Cardiac fibroblast (primary cell): ENCODE measurements at regions not wholly inside any gene's neighbourhood (a gene's known extent, or its start where the extent isn't known, plus 50 kb on each side); places are given as distances from the start of the nearest gene placed in this dataset.
A peak's percentile ranks its signal among the peaks of the same experiment; 100 is the strongest.

Experiments
- DNase-seq, 2 donors: peaks; one replicate each; pipeline versions ENCODE4 v3.0.0 to v3.0.0-alpha.2; 2010; ENCODE audit warnings: low read depth in 2 of 2
- H3K4me3 ChIP-seq, 2 donors: replicated peaks in 1 of 2; 1 replicate in 1 of 2; 2 replicates in 1 of 2; pipeline ENCODE4 v1.5.1; 2011; ENCODE audit warnings: low read depth in 2 of 2, low read length in 2 of 2, mild to moderate bottlenecking in 2 of 2, moderate library complexity in 1 of 2
- CTCF ChIP-seq: IDR thresholded peaks from one replicate; pipeline ENCODE4 v1.5.1; 2011; ENCODE audit warnings: low read depth, mild to moderate bottlenecking, low read length, inconsistent platforms

GRCh38 chr2:236984046-236984445, 101.6 kb upstream of the COPS8 start:
- no peak overlapping the region for H3K4me3 ChIP-seq
- TF ChIP-seq CTCF, result no peak
- DNase-seq, result peak in 1 of 2 donors; percentile 22

- no peak for TF ChIP-seq CTCF
- no peak overlapping the region for H3K4me3 ChIP-seq
- no peak for DNase-seq
Observed at GRCh38 chr2:236985761-236986339, 99.8 kb upstream of the COPS8 start.

- no peak overlapping the region for H3K4me3 ChIP-seq
- no peak for DNase-seq
- no peak for TF ChIP-seq CTCF
Observed at GRCh38 chr2:236986524-236987330, 99.0 kb upstream of the COPS8 start.

GRCh38 chr2:236988216-236988615, 97.5 kb upstream of the COPS8 start:
- DNase-seq, result no peak
- H3K4me3 ChIP-seq, result no peak overlapping the region
- TF ChIP-seq CTCF, result no peak

- H3K4me3 ChIP-seq, result no peak overlapping the region
- peak; percentile 11 to 48 for DNase-seq
- no peak for TF ChIP-seq CTCF
Observed at GRCh38 chr2:236988690-236989624, 96.7 kb upstream of the COPS8 start.

- no peak overlapping the region for H3K4me3 ChIP-seq
- DNase-seq, result no peak
- no peak for TF ChIP-seq CTCF
Observed at GRCh38 chr2:236990552-236990951, 95.1 kb upstream of the COPS8 start.
